ENCODE measurements at regions not wholly inside any gene's neighbourhood (a gene's known extent, or its start where the extent isn't known, plus 50 kb on each side); places are given as distances from the start of the nearest gene placed in this dataset.

GRCh38 chr9:113668061-113668460 is 204.5 kb downstream of the RGS3 start:
- no peaks in the 10 kb centered on the region for H3K36me3 ChIP-seq (ENCODE audit: control insufficient read depth, insufficient read depth, low read length)
- H2AFZ ChIP-seq (ENCODE audit: low read length) = no peak overlapping the region
- no peak overlapping the region for H3K9ac ChIP-seq (ENCODE audit: insufficient read depth, low read length)
- H3K4me2 ChIP-seq (ENCODE audit: extremely low read depth, insufficient read depth, low read length) = no peak overlapping the region
- peaks cover 2% of the 10 kb centered on the region for H3K27me3 ChIP-seq (ENCODE audit: control insufficient read depth, insufficient read depth, low read length)
- H4K20me1 ChIP-seq (ENCODE audit: control insufficient read depth, extremely low read depth, insufficient read depth, low read length) = no peaks in the 10 kb centered on the region
- peaks cover 4% of the 10 kb centered on the region for H3K4me1 ChIP-seq (ENCODE audit: control insufficient read depth, extremely low read depth, insufficient read depth, low read length)
- H3K27ac ChIP-seq (ENCODE audit: insufficient read depth, low read length) = no peak overlapping the region
- no peaks in the 10 kb centered on the region for H3K79me2 ChIP-seq (ENCODE audit: control insufficient read depth, insufficient read depth, low read length)
- TF ChIP-seq EZH2 (IDR thresholded peaks at IDR 0.05; ENCODE audit: low read length, missing control alignments) = no peak
- no peak for TF ChIP-seq CTCF (conservative IDR thresholded peaks at IDR 0.05 in 1 of 2, IDR thresholded peaks at IDR 0.05 in 1 of 2; ENCODE audit: low read depth in 1 of 2, low read length in 2 of 2)
- no peaks in the 10 kb centered on the region for H3K9me3 ChIP-seq (ENCODE audit: control insufficient read depth, insufficient read depth, low read depth, low read length)
- no peak overlapping the region for H3K4me3 ChIP-seq (replicated peaks in 1 of 4; ENCODE audit: control extremely low read depth in 1 of 4, insufficient read depth in 1 of 4, low read depth in 3 of 4, low read length in 4 of 4)
- DNase-seq (ENCODE audit: low read depth in 2 of 2) = peak in 1 of 2 donors; percentile 33

- Histone ChIP-seq H3K27ac (ENCODE audit: insufficient read depth, low read length) (peak overlapping the region; percentile 56), H3K36me3 (ENCODE audit: control insufficient read depth, insufficient read depth, low read length) (no peaks in the 10 kb centered on the region), H3K4me1 (ENCODE audit: control insufficient read depth, extremely low read depth, insufficient read depth, low read length) (peaks cover 15% of the 10 kb centered on the region), H3K9me3 (ENCODE audit: control insufficient read depth, insufficient read depth, low read depth, low read length) (no peaks in the 10 kb centered on the region), H2AFZ (ENCODE audit: low read length) (no peak overlapping the region), H3K79me2 (ENCODE audit: control insufficient read depth, insufficient read depth, low read length) (no peaks in the 10 kb centered on the region), H3K9ac (ENCODE audit: insufficient read depth, low read length) (no peak overlapping the region), H4K20me1 (ENCODE audit: control insufficient read depth, extremely low read depth, insufficient read depth, low read length) (no peaks in the 10 kb centered on the region), H3K4me3 (replicated peaks in 1 of 4; ENCODE audit: control extremely low read depth in 1 of 4, insufficient read depth in 1 of 4, low read depth in 3 of 4, low read length in 4 of 4) (no peak overlapping the region), H3K4me2 (ENCODE audit: extremely low read depth, insufficient read depth, low read length) (no peak overlapping the region), H3K27me3 (ENCODE audit: control insufficient read depth, insufficient read depth, low read length) (peaks cover 2% of the 10 kb centered on the region)
- peak; percentile 56 to 63 for DNase-seq (ENCODE audit: low read depth in 2 of 2)
- TF ChIP-seq EZH2 (IDR thresholded peaks at IDR 0.05; ENCODE audit: low read length, missing control alignments) (no peak), CTCF (conservative IDR thresholded peaks at IDR 0.05 in 1 of 2, IDR thresholded peaks at IDR 0.05 in 1 of 2; ENCODE audit: low read depth in 1 of 2, low read length in 2 of 2) (no peak)
Measured at GRCh38 chr9:113669522-113670115, 206.1 kb downstream of the RGS3 start.

DNA sequence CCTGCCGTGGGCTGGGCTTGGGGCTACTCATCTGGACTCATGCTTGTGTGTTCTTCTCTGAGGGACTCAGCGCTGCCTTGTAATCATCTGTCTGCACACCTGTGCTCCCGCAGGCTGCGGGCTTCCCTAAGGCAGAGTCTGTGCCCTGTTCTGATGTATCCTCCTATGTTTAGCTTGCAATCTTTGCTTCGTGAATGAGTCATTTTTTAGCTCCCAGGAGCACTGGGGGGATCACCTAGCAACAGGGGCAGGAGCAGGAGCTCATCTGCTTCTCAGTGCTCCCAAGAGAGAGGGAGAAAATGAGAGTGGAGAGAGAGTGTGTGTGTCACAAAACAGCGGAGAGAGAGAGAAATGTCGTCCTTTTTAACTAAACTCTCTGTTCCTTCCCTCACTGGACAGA is 202.4 kb upstream of the ZNF618 start:
- H3K9ac ChIP-seq (ENCODE audit: insufficient read depth, low read length) = no peak overlapping the region
- peak overlapping the region; percentile 96 for H3K27ac ChIP-seq (ENCODE audit: insufficient read depth, low read length)
- H3K27me3 ChIP-seq (ENCODE audit: control insufficient read depth, insufficient read depth, low read length) = no peaks in the 10 kb centered on the region
- DNase-seq (ENCODE audit: low read depth in 2 of 2) = peak in 1 of 2 donors; percentile 80
- H2AFZ ChIP-seq (ENCODE audit: low read length) = no peak overlapping the region
- no peaks in the 10 kb centered on the region for H4K20me1 ChIP-seq (ENCODE audit: control insufficient read depth, extremely low read depth, insufficient read depth, low read length)
- TF ChIP-seq EZH2 (IDR thresholded peaks at IDR 0.05; ENCODE audit: low read length, missing control alignments) (no peak), CTCF (conservative IDR thresholded peaks at IDR 0.05 in 1 of 2, IDR thresholded peaks at IDR 0.05 in 1 of 2; ENCODE audit: low read depth in 1 of 2, low read length in 2 of 2) (no peak)
- H3K4me1 ChIP-seq (ENCODE audit: control insufficient read depth, extremely low read depth, insufficient read depth, low read length) = peaks cover 29% of the 10 kb centered on the region
- no peaks in the 10 kb centered on the region for H3K9me3 ChIP-seq (ENCODE audit: control insufficient read depth, insufficient read depth, low read depth, low read length)
- no peaks in the 10 kb centered on the region for H3K36me3 ChIP-seq (ENCODE audit: control insufficient read depth, insufficient read depth, low read length)
- H3K79me2 ChIP-seq (ENCODE audit: control insufficient read depth, insufficient read depth, low read length) = no peaks in the 10 kb centered on the region
- no peak overlapping the region for H3K4me3 ChIP-seq (replicated peaks in 1 of 4; ENCODE audit: control extremely low read depth in 1 of 4, insufficient read depth in 1 of 4, low read depth in 3 of 4, low read length in 4 of 4)
- peak overlapping the region; percentile 15 for H3K4me2 ChIP-seq (ENCODE audit: extremely low read depth, insufficient read depth, low read length)

Data from fibroblast of lung (primary cell).